HL-60/S4 treated with phorbol 12-myristate 13-acetate at 8.2 ng/mL for 4 days and 3 days (cell line): ENCODE measurements at regions not wholly inside any gene's neighbourhood (a gene's known extent, or its start where the extent isn't known, plus 50 kb on each side); places are given as distances from the start of the nearest gene placed in this dataset.
"Not testable (repeated sequence)": the region's sequence is repeated elsewhere in the genome, so short reads cannot be mapped to it uniquely, and the experiment has no call there.

Experiments
- in situ Hi-C: fragments of 300-500 bp; cut with MboI; formaldehyde crosslinking; loops from 2 replicates; pipeline ENCODE4 v1.15.0; 2022; ENCODE audit warnings: low sequenced_read_pairs

DNA sequence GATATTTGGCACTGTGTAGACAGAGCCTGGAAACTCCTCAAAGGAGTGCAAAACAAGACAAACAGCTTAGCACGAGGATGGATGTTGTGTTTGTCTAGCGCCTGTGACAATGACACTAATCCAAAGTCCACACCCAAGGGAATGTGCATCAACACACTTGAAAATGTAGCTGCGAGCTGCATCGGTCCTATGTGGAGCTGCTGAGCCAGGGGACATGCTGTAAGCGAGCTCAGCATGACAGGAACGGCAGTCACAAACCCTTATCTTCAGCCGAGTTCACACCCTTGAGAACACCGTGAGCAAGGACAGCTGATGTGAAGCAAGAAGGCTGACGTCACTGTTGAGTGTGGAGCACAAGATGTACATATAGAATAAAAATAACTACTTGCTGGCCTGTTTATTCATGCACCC lies 684.3 kb downstream of the QKI start:
- in situ Hi-C loops: no loop called here

DNA sequence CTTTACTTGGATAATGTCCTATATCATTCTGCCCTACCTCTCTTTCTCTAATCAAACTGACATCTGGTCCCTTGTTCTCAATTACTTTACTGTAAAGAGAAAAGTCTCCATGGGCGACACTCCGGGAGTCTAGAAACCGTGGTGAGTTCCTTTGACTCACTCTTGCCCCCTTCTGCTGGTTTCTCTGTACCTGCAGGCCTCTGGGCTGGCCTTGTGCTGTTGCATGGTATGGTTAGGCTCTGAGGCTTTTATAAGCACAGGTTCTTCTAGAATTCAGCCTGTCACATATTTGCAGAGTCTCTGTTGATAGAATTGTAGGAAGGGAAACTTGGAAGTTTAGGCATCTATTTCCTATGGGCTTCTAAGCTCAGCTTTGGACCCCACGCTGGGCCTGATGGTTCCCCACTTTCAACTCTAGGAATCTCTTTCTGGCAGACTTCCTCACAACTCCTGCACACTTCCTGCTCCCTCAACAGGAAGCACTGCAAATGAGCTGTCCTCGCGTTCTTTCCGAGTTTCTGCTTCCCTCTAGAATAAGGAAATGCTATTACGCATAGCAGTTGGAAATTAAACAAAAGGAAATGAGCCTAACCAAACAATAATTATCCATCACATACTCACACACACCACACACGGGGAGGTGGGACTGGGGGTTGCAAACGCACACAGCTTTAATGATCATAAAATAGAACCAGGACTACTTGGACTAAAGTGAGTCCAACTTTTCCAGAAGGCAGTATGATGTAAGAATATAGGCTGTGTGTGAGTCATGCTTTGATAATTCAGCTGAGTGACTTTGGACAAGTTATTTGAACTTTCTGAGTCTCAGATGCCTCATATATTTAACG lies 683.3 kb downstream of the QKI start:
- in situ Hi-C loops: no loop called here

DNA sequence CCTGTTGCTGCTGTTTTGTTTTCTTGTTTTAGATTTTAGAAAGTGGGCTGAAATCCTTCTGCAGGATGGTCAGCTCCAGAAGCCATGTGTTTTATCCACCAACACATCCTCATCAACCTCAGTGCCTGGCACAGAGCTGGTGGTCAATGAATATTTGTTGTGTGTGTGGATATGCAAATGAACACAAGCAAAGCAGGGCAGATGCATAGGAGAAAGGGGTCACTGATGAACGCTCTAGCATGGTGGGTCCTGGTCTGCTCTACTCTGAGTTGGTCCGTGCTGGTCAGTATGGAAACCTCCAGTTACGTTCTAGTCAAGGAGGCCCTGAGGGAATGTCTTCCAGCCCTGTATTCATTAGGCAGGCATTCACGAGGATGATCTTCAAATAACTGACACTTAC lies 682.5 kb downstream of the QKI start:
- in situ Hi-C loops: no loop called here

DNA sequence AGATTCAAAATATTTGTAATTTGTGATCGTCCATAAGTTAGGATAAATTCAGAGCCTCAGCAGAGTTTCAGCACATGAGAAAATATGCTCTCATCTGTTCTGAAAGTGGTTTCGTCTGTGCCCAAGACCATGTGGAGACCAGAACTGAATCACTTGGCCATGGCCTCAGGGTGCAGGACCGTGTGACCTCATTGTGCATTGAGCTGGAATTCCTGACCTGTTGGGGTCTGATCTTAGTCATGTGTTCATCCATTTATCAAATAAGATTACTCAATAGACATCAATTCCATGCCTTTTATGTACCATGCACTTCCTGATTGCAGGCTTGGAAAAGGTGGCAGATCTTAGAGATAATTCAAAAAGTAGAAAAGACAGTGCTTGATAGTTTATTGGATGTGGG lies 680.5 kb downstream of the QKI start:
- in situ Hi-C loops: no loop called here

DNA sequence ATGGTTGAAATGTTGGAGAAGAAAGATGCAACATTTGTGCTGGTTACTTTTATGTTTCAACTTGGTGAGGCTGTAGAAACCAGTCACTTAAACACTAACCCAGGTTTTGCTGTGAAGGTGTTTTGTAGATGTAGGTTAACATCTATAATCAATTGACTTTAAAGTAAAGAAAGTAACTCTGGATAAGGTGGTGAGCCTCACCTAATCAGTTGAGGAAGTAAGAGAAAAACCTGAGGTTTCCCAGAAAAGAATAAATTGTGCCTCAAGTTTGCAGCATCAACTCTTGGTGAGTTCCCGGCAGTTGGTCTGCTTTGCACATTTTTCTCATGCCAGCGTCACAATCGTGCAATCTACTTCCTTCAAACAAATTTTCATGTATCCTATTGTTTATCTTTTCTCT lies 673.4 kb downstream of the QKI start:
- in situ Hi-C loops: no loop called here

DNA sequence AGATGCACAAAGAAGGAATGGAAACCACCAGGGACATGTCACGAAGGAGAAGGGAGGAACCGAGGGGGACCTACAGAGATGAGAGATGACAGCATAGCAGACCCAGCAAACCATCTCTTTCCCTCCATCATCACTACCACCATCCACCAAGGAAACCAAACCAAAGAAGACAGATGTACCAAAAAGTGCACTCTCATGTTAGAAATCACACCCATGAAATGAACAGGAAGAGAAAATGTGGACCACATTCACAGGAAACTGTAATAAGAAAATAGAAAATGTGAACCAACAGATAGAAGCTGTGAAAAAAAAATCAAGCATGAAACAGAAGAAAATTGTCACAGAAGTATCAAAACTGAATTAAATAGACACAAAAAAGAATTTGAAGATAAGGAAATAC lies 672.7 kb downstream of the QKI start:
- in situ Hi-C loops: no loop called here

DNA sequence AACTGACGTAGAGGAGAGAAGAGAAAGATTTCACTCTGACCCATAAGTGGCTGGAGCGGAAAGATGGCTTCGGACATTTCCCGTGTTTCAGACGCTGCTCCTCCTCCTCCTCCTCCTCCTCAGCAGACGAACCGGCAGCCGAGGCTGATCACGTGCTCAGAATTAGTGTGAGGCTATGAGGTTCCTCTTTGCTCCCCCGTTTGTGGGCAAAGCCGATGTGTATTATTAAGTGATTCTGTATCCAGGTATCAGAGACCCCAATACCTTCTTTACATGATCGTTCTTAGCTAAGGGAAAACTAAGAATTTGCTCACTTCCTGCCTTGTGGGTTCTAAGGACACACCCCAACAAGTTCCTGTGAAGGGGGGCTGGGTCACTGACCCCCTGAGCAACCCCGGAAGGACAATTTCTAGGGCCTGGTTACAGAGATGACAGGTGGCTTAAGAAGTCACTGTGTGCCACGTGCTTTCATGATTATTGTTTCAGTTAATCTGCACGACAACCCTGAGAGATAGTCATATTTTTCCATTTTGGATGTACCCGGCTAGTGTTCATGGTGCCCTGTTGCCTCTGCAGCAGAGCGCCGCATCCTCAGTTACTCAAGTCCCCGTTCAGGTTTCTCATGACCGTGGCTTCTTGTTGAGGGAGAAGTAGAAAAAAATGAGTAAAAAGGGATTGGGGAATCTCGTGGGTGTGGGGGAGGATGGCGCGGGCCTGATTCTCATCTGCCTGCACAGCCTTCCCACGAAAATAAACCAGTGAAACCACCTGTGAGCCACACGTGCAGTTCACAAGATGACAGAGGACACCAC lies 671.8 kb downstream of the QKI start:
- in situ Hi-C loops: no loop called here

DNA sequence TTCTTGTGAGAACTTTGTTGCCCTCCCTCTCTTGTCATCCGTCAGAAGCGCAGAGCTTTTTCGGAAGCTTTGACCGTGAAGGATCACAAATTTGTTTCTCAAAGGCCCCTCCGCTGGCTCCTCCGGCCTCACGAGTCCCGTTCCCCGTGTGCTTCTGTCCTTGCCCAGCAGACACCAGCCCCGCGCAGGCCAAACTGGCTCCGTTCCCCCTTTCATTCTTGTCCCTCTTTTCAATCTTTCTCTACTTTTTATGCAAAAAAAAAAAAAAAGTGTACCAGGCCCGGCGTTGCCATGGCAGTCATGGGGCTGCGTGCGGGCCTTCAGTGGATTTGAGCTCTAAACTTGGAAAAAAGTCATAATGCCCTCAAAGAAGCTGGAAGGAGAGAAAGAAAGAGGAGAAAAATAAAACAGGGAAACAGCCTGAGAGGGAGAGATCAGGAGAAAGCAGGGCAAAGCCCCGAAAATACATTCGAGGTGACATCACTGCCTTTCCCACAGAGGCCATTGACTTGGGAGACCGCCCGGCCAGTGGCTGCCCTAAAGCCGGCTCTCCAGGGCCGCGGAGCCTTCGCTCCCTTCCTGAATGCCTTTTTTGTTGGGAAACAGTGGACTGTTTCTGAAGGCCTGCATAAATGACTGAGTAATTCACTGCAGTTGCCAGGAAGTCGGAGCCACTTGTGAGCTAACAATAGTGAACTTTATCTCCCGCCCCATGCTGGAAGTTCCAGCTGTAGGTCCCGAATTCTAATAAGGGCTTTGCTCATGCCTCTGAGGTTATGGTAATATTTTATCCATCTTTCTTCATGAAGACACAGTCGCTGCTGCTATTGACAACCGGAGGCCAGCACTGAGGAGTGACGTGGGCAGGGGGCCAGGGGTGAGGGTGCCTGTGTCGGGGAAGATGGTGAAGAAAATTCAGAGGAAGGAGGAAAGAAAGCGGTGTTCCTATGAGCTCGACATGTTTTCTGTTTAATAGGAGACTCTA lies 670.9 kb downstream of the QKI start:
- in situ Hi-C loops: no loop called here

DNA sequence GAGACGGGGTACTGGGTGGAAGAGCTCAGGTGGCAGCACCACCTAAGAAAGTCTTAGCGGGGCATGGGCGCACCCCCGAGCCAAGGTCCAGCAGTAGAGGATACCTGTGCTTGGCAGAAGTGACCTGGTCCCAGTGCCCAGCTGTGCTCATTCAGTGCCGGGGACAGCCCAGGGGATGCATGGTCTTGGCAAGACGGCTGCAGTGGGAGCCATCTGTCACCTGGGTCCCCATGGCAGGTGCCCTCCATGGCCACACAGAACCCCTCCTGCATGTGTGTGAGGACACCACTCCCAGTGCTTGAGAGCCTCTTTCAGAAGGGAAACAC lies 664.7 kb downstream of the QKI start:
- in situ Hi-C loops: no loop called here

DNA sequence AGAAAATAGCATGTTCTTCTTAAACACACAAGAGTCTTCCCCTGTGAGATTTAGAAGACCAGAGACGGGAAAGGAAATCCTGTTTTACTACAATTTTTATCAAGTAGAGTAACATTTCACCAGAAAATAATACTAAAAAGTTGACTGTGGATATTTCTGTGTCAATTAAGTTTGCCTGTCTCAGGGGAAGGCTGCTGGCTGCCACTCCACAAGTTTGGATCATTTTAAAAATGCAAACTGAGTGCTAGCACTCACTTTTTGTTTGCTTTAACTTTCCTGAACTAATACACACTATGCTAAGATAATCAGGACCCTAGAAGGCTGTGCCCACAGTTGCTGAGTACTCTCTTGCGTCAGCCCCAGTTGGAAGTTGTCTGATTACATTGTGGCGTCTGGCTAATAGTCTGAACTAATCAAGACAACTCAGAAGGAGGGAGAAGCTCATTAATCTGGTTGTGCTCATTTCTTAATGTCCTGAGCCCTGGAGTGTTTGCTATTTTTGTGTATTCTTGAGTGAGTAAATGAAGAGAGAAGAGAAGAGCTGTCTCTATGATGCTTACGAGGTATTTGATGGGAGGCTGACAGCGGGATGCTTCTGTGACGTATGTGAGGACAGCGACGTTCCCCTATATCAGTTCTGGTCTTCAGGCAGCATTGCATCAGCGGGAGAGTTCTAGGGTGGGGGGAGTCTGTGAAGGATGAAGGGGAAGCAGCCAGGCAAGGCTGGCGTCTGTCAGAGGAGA lies 664.2 kb downstream of the QKI start:
- in situ Hi-C loops: no loop called here

DNA sequence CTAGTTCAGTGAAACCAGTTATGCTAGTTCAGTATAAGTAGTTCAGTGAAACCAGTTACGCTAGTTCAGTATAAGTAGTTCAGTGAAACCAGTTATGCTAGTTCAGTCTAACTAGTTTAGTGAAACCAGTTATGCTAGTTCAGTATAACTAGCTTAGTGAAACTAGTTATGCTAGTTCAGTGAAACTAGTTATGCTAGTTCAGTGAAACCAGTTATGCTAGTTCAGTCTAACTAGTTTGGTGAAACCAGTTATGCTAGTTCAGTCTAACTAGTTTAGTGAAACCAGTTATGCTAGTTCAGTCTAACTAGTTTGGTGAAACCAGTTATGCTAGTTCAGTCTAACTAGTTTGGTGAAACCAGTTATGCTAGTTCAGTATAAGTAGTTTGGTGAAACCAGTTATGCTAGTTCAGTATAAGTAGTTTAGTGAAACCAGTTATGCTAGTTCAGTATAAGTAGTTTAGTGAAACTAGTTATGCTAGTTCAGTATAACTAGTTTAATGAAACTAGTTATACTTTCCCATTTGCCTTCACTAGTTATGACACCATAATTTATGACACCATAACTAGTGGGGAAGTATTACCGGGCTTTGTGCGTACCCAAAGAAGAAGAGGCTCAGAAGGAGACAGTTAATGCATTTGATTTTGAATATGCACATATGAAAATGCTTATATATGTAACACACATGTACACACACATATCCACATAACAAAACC lies 662.5 kb downstream of the QKI start:
- in situ Hi-C loops: not testable (repeated sequence)

DNA sequence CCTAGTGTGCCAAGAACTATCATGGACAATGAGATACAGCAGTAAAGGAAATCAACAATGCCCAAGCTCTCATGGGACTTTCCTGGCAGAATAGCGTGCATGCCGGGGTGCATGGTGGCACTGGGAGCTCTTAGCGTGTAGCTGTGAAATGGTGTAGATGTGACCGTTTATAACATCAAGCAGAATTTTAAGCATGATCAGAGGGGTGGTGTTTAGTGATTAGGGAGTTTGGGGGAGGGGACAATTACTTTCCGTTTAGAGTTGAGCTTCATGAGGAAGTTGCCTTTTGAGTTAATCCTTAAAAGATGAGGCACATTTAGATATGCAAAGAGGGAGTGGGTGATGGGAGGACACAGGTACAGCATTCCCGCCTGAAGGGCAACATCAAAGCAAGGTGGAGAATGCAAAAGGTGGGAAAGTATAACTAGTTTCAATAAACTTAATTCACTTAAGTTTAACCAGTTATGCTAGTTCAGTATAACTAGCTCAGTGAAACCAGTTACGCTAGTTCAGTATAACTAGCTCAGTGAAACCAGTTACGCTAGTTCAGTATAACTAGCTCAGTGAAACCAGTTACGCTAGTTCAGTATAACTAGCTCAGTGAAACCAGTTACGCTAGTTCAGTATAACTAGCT lies 661.6 kb downstream of the QKI start:
- in situ Hi-C loops: no loop called here

DNA sequence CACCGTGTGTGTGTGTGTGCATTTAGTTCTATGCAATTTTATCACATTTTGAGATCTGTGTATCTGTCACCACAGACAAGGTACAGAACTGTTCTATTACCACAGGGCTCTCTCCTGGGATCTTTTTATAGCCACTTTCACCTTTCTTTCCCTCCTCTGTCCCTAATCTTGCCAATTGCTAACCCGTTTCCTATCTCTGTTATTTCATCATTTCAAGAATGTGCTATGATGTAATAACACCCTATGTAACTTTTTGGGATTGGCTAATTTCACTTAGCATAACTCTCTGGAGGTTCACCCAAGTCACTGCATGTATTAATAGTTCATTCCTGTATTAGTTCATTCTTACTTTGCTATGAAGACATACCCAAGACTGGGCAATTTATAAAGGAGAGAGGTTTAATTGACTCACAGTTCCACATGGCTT lies 657.7 kb downstream of the QKI start:
- in situ Hi-C loops: no loop called here

DNA sequence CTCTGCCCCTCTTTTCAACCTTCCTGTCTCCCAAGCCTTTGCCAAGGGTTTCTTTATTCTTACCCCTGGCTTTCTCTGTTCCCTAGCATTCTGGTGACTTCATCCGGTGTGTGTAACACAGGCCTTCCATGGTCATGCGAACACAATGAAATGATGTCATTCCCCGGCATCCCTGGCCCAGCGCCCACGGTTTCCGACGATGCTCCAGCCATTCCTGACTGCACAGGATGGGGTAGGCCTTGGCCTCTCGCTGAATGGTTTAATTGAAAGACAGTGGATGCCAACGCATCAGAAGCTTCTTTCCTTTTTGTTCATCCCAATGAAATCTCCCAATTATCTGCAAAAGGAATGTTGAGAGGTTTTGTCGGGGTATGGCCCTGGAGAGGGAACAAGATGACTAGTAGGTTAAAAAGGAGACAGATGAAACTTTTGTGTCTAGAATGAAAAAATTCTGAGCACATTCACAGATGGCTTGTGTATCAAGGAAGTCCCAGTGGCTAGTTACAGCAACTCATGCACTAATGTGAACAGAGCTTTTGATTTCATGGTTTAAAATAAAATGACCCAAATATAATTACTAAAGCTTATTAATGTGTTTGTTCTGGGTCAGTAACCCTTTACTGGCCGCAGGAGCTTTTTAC lies 655.0 kb downstream of the QKI start:
- in situ Hi-C loops: no loop called here

DNA sequence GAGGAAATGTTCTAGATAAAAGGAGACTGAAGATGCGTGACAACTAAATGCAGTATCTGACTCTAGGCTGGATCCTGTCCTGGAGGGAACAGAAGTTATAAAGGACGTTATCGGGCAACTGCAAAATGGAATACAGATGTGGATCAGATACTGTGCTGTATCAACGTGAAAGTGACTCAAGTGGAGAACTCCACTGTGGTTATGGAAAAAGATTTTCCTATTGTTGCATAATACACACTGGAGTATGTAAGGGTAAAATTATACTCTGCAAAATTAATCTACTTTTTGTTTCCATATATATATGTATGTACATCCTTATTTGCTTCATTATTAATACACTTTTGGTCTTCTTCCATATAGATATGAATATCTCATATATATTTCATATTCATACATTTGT lies 654.0 kb downstream of the QKI start:
- in situ Hi-C loops: no loop called here

DNA sequence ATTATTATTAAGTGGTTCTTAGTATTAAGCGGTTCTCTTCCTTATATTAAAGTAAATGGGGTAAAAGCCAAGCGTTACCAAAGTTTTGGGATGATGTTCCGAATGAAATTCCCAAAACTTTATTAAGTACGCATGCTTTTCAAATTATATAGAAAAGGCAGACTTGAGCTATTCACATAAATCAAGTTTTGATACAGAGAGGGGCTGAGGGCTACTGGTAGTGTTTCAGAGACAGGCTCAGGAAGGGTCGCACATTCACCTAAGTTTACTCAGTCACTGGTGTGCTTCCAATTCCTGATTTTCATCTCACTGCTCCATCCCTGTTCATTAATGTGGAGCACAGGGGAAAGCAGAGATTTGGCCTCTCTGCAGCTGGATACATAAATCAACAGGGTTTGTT lies 652.2 kb downstream of the QKI start:
- in situ Hi-C loops: no loop called here

DNA sequence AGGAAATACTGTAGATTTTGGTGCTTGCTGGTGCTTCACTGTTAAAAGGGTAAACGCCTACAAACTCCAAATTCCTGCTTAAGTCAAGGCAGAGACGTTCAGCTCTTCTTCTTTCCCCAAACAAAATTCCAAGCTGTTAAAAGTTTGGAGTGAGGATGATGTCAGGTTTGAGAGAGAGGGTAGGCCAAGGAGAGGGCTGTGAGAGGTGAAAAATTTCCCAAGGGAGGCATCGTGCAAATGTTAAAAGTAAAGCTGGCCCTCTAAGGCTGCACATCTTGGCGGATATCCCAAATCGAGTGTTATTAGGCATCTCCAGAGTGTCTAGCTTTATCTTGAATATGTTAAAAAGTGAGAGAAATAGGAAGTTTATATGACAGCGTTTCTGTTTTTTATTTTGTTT lies 651.8 kb downstream of the QKI start:
- in situ Hi-C loops: no loop called here

DNA sequence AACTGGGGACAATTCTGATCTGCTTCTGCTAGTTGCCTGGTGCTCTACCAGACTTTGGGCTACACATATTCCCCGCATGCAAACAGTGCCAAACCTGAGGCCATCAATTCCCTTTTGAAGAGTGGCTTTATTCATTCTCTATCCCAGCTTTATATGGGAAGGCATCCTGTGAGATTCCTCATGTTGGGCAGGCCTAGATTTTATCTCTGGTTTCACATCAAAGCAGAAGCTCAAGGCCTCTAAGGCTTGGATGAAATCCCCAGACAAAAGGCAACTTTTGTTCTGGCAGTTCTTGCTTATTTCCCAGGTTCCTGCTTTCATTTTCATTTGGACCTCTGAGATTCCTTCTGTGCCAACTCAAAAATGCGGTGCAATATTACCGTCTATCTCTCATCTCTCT lies 648.8 kb downstream of the QKI start:
- in situ Hi-C loops: no loop called here

DNA sequence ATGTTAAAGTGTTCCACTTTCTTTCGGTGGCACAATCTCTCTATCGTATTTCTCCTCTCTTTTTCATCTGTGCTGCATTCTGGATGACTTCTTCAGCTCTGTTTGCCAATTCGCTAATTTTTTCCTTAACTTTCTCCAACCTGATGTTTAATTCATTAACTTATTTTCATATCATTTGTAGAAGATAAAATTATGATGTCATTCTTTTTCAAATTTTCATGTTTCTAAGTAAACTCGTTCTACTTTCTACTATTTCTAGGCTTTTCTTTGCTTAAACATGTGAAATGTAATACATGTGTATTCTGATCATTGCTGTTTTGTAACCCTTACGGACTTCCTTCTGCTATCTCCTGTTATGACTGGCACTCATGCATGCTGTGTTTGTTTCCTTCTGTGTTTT lies 648.4 kb downstream of the QKI start:
- in situ Hi-C loops: no loop called here
